ENCODE measurements at regions not wholly inside any gene's neighbourhood (a gene's known extent, or its start where the extent isn't known, plus 50 kb on each side); places are given as distances from the start of the nearest gene placed in this dataset.

DNA sequence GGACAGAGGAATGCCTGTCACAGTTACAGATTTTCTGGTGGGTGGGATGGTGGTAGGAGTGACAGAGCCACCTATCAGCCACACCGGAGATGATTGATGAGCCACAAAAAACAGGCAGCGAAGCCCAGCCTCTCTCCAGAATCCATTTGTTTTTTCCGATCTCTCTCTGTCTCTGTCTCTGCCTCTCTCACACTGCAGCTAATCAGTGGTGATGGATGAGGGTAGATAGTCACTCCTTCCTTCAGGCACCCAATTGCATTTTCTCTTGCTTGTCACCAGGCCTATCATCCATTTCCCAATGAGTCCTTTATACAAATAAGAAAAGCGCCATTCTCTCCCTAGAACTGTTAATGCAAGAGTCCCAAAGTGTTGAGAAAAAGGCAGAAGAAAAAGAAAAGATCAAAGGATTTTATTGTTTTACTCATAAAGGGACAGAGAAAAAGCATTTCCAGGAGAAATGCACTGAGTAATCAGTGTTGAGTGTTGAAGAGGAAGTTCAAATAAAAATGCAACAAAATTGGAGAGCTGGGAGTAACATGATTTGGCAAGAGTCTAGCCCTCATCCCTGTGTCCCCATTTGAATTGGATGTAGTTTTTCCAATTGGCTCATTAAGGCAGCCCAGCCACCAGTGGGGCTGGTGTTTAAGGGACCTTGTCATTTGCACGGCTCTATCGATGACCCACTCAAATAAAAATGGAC is 1089.3 kb downstream of the TUSC7 start:
- TF ChIP-seq, protein P1, sequence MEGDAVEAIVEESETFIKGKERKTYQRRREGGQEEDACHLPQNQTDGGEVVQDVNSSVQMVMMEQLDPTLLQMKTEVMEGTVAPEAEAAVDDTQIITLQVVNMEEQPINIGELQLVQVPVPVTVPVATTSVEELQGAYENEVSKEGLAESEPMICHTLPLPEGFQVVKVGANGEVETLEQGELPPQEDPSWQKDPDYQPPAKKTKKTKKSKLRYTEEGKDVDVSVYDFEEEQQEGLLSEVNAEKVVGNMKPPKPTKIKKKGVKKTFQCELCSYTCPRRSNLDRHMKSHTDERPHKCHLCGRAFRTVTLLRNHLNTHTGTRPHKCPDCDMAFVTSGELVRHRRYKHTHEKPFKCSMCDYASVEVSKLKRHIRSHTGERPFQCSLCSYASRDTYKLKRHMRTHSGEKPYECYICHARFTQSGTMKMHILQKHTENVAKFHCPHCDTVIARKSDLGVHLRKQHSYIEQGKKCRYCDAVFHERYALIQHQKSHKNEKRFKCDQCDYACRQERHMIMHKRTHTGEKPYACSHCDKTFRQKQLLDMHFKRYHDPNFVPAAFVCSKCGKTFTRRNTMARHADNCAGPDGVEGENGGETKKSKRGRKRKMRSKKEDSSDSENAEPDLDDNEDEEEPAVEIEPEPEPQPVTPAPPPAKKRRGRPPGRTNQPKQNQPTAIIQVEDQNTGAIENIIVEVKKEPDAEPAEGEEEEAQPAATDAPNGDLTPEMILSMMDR (IDR thresholded peaks at IDR 0.05), result no peak
- no peak for TF ChIP-seq POLR2A (IDR thresholded peaks at IDR 0.05)

Data from right lobe of liver (tissue), 4 donors.